Osteoblast (primary cell): ENCODE measurements at regions not wholly inside any gene's neighbourhood (a gene's known extent, or its start where the extent isn't known, plus 50 kb on each side); places are given as distances from the start of the nearest gene placed in this dataset.

ENCODE experiments used
- DNase-seq: peaks from one replicate; pipeline ENCODE4 v3.0.0; 2011; ENCODE audit warnings: low spot score, mixed read lengths; ENCODE audit not compliant: insufficient read length; ENCODE audit errors: missing footprints
- H2AFZ ChIP-seq: 2 replicates; pipeline ENCODE4 v1.6.0; 2011; ENCODE audit warnings: mild to moderate bottlenecking, low read length
- H3K27ac ChIP-seq: 2 replicates; pipeline ENCODE4 v1.5.1; 2011; ENCODE audit warnings: mild to moderate bottlenecking, low read depth, low read length, moderate library complexity
- H3K27me3 ChIP-seq: 2 replicates; pipeline ENCODE4 v1.6.0; 2012; ENCODE audit warnings: mild to moderate bottlenecking, control low read depth, inconsistent platforms, low read length, moderate library complexity; ENCODE audit not compliant: insufficient read depth
- H3K36me3 ChIP-seq: 2 replicates; pipeline ENCODE4 v1.5.1; 2011; ENCODE audit warnings: mild to moderate bottlenecking, low read length, control low read depth, moderate library complexity; ENCODE audit not compliant: insufficient read depth
- H3K4me1 ChIP-seq: 2 replicates; pipeline ENCODE4 v1.5.1; 2011; ENCODE audit warnings: mild to moderate bottlenecking, low read length, control low read depth, moderate library complexity; ENCODE audit not compliant: insufficient read depth
- H3K4me2 ChIP-seq: 2 replicates; pipeline ENCODE4 v1.6.0; 2011; ENCODE audit warnings: mild to moderate bottlenecking, low read length; ENCODE audit not compliant: insufficient read depth
- H3K4me3 ChIP-seq: fragments of 200-600 bp; sonication (generic); 3 replicates; pipeline ENCODE4 v1.5.1; 2012; ENCODE audit warnings: mild to moderate bottlenecking, low read length, inconsistent platforms; ENCODE audit not compliant: insufficient read depth
- H3K79me2 ChIP-seq: 2 replicates; pipeline ENCODE4 v1.6.0; 2012; ENCODE audit warnings: mild to moderate bottlenecking, low read length, control low read depth, inconsistent platforms; ENCODE audit not compliant: insufficient read depth
- H3K9me3 ChIP-seq: 2 replicates; pipeline ENCODE4 v1.5.1; 2011; ENCODE audit warnings: low read depth, low read length, control low read depth
- H4K20me1 ChIP-seq: 2 replicates; pipeline ENCODE4 v1.6.0; 2012; ENCODE audit warnings: mild to moderate bottlenecking, low read length, control low read depth; ENCODE audit not compliant: insufficient read depth
- TF ChIP-seq, protein P1 (sequence below): IDR thresholded peaks from 2 replicates; pipeline ENCODE4 v1.5.1; 2011; ENCODE audit warnings: mild to moderate bottlenecking, low read depth, low read length, moderate library complexity; ENCODE audit errors: extremely low read depth

DNA sequence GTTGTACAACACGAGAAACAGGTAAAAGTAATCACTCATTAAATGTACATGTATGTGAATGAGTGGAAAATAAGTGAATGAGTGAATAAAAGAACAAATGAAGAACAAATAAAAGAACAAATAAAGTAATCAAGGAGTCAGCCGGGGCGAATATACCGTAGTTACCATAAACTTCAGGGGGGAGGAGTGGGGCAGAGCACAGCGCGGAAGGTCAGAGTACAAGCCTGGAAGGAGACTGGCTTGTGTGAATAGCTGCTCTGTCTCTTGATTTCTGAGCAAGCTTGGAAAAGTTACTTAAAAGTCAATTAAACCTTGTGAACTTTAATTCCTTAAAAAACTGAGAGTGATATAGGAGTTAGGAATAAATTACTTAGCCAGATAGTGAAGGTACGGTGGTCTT, 466.5 kb upstream of the CNTN4 start:
- Histone ChIP-seq H3K4me2 (no peak overlapping the region), H3K36me3 (no peaks in the 10 kb centered on the region), H3K4me1 (no peaks in the 10 kb centered on the region), H3K9me3 (no peaks in the 10 kb centered on the region), H3K27me3 (no peaks in the 10 kb centered on the region), H3K79me2 (no peaks in the 10 kb centered on the region), H2AFZ (no peak overlapping the region), H4K20me1 (no peaks in the 10 kb centered on the region), H3K4me3 (no peak overlapping the region), H3K27ac (no peak overlapping the region)
- TF ChIP-seq, protein P1, sequence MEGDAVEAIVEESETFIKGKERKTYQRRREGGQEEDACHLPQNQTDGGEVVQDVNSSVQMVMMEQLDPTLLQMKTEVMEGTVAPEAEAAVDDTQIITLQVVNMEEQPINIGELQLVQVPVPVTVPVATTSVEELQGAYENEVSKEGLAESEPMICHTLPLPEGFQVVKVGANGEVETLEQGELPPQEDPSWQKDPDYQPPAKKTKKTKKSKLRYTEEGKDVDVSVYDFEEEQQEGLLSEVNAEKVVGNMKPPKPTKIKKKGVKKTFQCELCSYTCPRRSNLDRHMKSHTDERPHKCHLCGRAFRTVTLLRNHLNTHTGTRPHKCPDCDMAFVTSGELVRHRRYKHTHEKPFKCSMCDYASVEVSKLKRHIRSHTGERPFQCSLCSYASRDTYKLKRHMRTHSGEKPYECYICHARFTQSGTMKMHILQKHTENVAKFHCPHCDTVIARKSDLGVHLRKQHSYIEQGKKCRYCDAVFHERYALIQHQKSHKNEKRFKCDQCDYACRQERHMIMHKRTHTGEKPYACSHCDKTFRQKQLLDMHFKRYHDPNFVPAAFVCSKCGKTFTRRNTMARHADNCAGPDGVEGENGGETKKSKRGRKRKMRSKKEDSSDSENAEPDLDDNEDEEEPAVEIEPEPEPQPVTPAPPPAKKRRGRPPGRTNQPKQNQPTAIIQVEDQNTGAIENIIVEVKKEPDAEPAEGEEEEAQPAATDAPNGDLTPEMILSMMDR: no peak
- DNase-seq: no peak

DNA sequence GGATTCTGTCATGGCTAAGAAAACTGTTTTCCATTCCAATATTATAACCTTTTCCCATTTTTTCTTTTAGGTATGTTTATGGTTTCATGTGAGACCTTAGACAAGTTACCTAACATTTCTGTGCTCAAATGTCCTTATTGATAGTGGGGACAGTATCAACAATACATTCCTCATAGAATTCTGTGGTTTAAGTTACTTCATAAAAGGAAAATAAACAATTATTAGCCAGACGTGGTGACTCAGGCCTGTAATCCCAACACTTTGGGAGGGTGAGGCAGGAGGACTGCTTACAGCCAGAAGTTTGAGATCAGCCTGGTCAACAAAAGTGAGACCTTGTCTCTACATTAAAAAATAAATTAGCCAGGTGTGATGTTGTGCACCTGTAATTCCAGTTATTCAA, 436.8 kb upstream of the CNTN4 start:
- no peaks in the 10 kb centered on the region for H3K9me3 ChIP-seq
- no peak overlapping the region for H3K27ac ChIP-seq
- TF ChIP-seq, protein P1: no peak
- no peaks in the 10 kb centered on the region for H3K36me3 ChIP-seq
- H3K4me1 ChIP-seq: no peaks in the 10 kb centered on the region
- H3K4me3 ChIP-seq: no peak overlapping the region
- no peak overlapping the region for H2AFZ ChIP-seq
- H3K27me3 ChIP-seq: no peaks in the 10 kb centered on the region
- no peaks in the 10 kb centered on the region for H3K79me2 ChIP-seq
- H4K20me1 ChIP-seq: no peaks in the 10 kb centered on the region
- no peak for DNase-seq
- no peak overlapping the region for H3K4me2 ChIP-seq

- H3K4me1 ChIP-seq: no peaks in the 10 kb centered on the region
- H3K79me2 ChIP-seq: no peaks in the 10 kb centered on the region
- no peak overlapping the region for H3K27ac ChIP-seq
- DNase-seq: no peak
- H3K36me3 ChIP-seq: no peaks in the 10 kb centered on the region
- no peak overlapping the region for H3K4me2 ChIP-seq
- no peaks in the 10 kb centered on the region for H3K9me3 ChIP-seq
- H4K20me1 ChIP-seq: no peaks in the 10 kb centered on the region
- no peak overlapping the region for H3K4me3 ChIP-seq
- no peaks in the 10 kb centered on the region for H3K27me3 ChIP-seq
- no peak overlapping the region for H2AFZ ChIP-seq
- TF ChIP-seq, protein P1: no peak
Observed at GRCh38 chr3:1664266-1664665, 434.4 kb upstream of the CNTN4 start.

GRCh38 chr3:1666865-1667264, 431.8 kb upstream of the CNTN4 start:
- Histone ChIP-seq H3K27me3 (no peaks in the 10 kb centered on the region), H3K27ac (no peak overlapping the region), H3K36me3 (no peaks in the 10 kb centered on the region), H3K4me3 (no peak overlapping the region), H3K4me2 (no peak overlapping the region), H3K9me3 (no peaks in the 10 kb centered on the region), H3K4me1 (no peaks in the 10 kb centered on the region), H4K20me1 (no peaks in the 10 kb centered on the region), H3K79me2 (no peaks in the 10 kb centered on the region), H2AFZ (no peak overlapping the region)
- TF ChIP-seq, protein P1: no peak
- no peak for DNase-seq
